GM12878 (cell line): ENCODE measurements at regions not wholly inside any gene's neighbourhood (a gene's known extent, or its start where the extent isn't known, plus 50 kb on each side); places are given as distances from the start of the nearest gene placed in this dataset.

Experiments used
- BHLHE40 ChIP-seq, 2 experiments: fragments of 450-650 bp in 1 of 2; IDR thresholded peaks; 2 replicates each; pipeline ENCODE4 v1.6.1; 2011 to 2017; ENCODE audit warnings: low read depth in 2 of 2, borderline replicate concordance in 1 of 2, improper control_type of control experiment in 1 of 2, low read length in 1 of 2, mild to moderate bottlenecking in 1 of 2
- BRCA1 ChIP-seq: IDR thresholded peaks from 2 replicates; pipeline ENCODE4 v1.6.1; 2011; ENCODE audit warnings: low read depth, low read length, improper control_type of control experiment
- NFIC ChIP-seq: IDR thresholded peaks from 2 replicates; pipeline ENCODE4 v1.6.1; 2012; ENCODE audit warnings: low read depth, mild to moderate bottlenecking, inconsistent platforms, low read length, moderate library complexity
- PBX3 ChIP-seq: IDR thresholded peaks from 2 replicates; pipeline ENCODE4 v1.6.1; 2011; ENCODE audit warnings: mild to moderate bottlenecking, low read depth, low read length, moderate library complexity; ENCODE audit not compliant: insufficient replicate concordance
- POLR2A ChIP-seq: IDR thresholded peaks from 2 replicates; pipeline ENCODE4 v1.6.1; 2011; ENCODE audit warnings: low read depth, mild to moderate bottlenecking, low read length
- TAF1 ChIP-seq: IDR thresholded peaks from 2 replicates; pipeline ENCODE4 v1.6.1; 2011; ENCODE audit warnings: mild to moderate bottlenecking, low read depth, low read length, borderline replicate concordance
- TF ChIP-seq, protein P1 (sequence below), 3 experiments: IDR thresholded peaks in 2 of 3; conservative IDR thresholded peaks in 1 of 3; 2 replicates each; pipeline ENCODE4 v1.5.1; 2011; ENCODE audit warnings: low read depth in 3 of 3, low read length in 3 of 3, mild to moderate bottlenecking in 3 of 3, control low read depth in 2 of 3, moderate library complexity in 2 of 3, inconsistent platforms in 1 of 3, mixed read lengths in 1 of 3; ENCODE audit not compliant: control insufficient read depth in 2 of 3, insufficient read depth in 1 of 3; ENCODE audit errors: extremely low read depth in 1 of 3

GRCh38 chr16:6536411-6536810 lies 796.2 kb upstream of the RBFOX1 start:
- TF ChIP-seq BRCA1 = no peak
- no peak for TF ChIP-seq BHLHE40 (IDR thresholded peaks at IDR 0.05; ENCODE audit: borderline replicate concordance in 1 of 2, low read depth in 2 of 2, low read length in 1 of 2)
- TF ChIP-seq, protein P1, sequence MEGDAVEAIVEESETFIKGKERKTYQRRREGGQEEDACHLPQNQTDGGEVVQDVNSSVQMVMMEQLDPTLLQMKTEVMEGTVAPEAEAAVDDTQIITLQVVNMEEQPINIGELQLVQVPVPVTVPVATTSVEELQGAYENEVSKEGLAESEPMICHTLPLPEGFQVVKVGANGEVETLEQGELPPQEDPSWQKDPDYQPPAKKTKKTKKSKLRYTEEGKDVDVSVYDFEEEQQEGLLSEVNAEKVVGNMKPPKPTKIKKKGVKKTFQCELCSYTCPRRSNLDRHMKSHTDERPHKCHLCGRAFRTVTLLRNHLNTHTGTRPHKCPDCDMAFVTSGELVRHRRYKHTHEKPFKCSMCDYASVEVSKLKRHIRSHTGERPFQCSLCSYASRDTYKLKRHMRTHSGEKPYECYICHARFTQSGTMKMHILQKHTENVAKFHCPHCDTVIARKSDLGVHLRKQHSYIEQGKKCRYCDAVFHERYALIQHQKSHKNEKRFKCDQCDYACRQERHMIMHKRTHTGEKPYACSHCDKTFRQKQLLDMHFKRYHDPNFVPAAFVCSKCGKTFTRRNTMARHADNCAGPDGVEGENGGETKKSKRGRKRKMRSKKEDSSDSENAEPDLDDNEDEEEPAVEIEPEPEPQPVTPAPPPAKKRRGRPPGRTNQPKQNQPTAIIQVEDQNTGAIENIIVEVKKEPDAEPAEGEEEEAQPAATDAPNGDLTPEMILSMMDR (IDR thresholded peaks at IDR 0.05 in 2 of 3, conservative IDR thresholded peaks at IDR 0.05 in 1 of 3; ENCODE audit: control insufficient read depth in 2 of 3, extremely low read depth in 1 of 3, insufficient read depth in 1 of 3, low read depth in 3 of 3, low read length in 3 of 3) = no peak
- TF ChIP-seq POLR2A = no peak
- no peak for TF ChIP-seq TAF1
- TF ChIP-seq PBX3 = no peak
- TF ChIP-seq NFIC = no peak
